IMR-90 (cell line): ENCODE measurements at regions not wholly inside any gene's neighbourhood (a gene's known extent, or its start where the extent isn't known, plus 50 kb on each side); places are given as distances from the start of the nearest gene placed in this dataset.

Experiments used
- ATAC-seq: fragments of 200-7000 bp; cut with Tn5 transposase; 2 replicates; pipeline ENCODE4 v1.9.1; 2020; ENCODE audit warnings: low read depth, mild to moderate bottlenecking, moderate library complexity
- BruUV-seq: library from RNA; stranded (reverse); fragments of 400-500 nt; replicated peaks from 2 replicates; lab custom pipeline; 2021; lab: Mats Ljungman, UMichigan
- CTCF ChIA-PET: fragments of 300-600 bp; formaldehyde crosslinking; extraction: SDS; loops from one replicate; lab custom pipeline; 2021; ENCODE audit warnings: antibody characterized with exemption; lab: Yijun Ruan, JAX
- POLR2A ChIA-PET: fragments of 300-600 bp; sonication (Branson Sonifier 250); formaldehyde crosslinking; loops from one replicate; lab custom pipeline; 2022; ENCODE audit warnings: antibody characterized with exemption; ENCODE audit not compliant: unreplicated experiment; lab: Charles Lee
- DNase-seq: peaks from one replicate; pipeline ENCODE4 v3.0.0; 2013
- H2AFZ ChIP-seq: replicated peaks from 2 replicates; pipeline ENCODE3; 2013; ENCODE audit warnings: low read length, mild to moderate bottlenecking; ENCODE audit not compliant: poor library complexity
- H2AK5ac ChIP-seq: 2 replicates; pipeline ENCODE4 v1.6.1; 2013; ENCODE audit warnings: low read depth, low read length, inconsistent platforms
- H2AK9ac ChIP-seq: replicated peaks from 2 replicates; pipeline ENCODE3; 2013; ENCODE audit warnings: mild to moderate bottlenecking, low read depth, low read length, moderate library complexity; ENCODE audit not compliant: poor library complexity
- H2BK120ac ChIP-seq: 2 replicates; pipeline ENCODE4 v1.6.1; 2013; ENCODE audit warnings: low read depth, low read length, inconsistent platforms
- H2BK15ac ChIP-seq: 3 replicates; pipeline ENCODE4 v1.6.1; 2013; ENCODE audit warnings: low read depth, low read length, inconsistent platforms
- H2BK20ac ChIP-seq: 2 replicates; pipeline ENCODE4 v1.6.1; 2013; ENCODE audit warnings: low read depth, mild to moderate bottlenecking, inconsistent platforms, low read length, moderate library complexity
- H2BK5ac ChIP-seq: 2 replicates; pipeline ENCODE4 v1.6.1; 2013; ENCODE audit warnings: mild to moderate bottlenecking, low read depth, low read length, inconsistent platforms; ENCODE audit not compliant: poor library complexity, severe bottlenecking
- H3K14ac ChIP-seq: replicated peaks from 2 replicates; pipeline ENCODE4 v1.6.1; 2013; ENCODE audit warnings: low read depth, low read length, inconsistent platforms
- H3K18ac ChIP-seq: 2 replicates; pipeline ENCODE4 v1.6.1; 2013; ENCODE audit warnings: low read depth, low read length, control low read depth
- H3K23ac ChIP-seq: 2 replicates; pipeline ENCODE4 v1.6.1; 2013; ENCODE audit warnings: low read depth, low read length, inconsistent platforms
- H3K27ac ChIP-seq: 2 replicates; pipeline ENCODE4 v1.5.1; 2013; ENCODE audit warnings: mild to moderate bottlenecking, control low read depth, low read length; ENCODE audit not compliant: insufficient read depth
- H3K27me3 ChIP-seq: 2 replicates; pipeline ENCODE4 v1.6.1; 2013; ENCODE audit warnings: low read length; ENCODE audit not compliant: control insufficient read depth, insufficient read depth
- H3K36me3 ChIP-seq: 2 replicates; pipeline ENCODE4 v1.6.1; 2013; ENCODE audit warnings: low read length, mixed read lengths; ENCODE audit not compliant: control insufficient read depth, insufficient read depth
- H3K4ac ChIP-seq: 2 replicates; pipeline ENCODE4 v1.6.1; 2013; ENCODE audit warnings: low read depth, low read length, inconsistent platforms
- H3K4me1 ChIP-seq: 2 replicates; pipeline ENCODE4 v1.6.1; 2013; ENCODE audit warnings: low read length, mixed read lengths; ENCODE audit not compliant: control insufficient read depth, insufficient read depth
- H3K4me2 ChIP-seq: 2 replicates; pipeline ENCODE4 v1.6.1; 2013; ENCODE audit warnings: low read depth, mild to moderate bottlenecking, control low read depth, low read length, moderate library complexity
- H3K4me3 ChIP-seq: 2 replicates; pipeline ENCODE4 v1.5.1; 2013; ENCODE audit warnings: low read depth, mild to moderate bottlenecking, control low read depth, low read length, moderate library complexity; ENCODE audit not compliant: insufficient read depth
- H3K56ac ChIP-seq: 2 replicates; pipeline ENCODE4 v1.6.1; 2013; ENCODE audit warnings: low read length, inconsistent platforms; ENCODE audit not compliant: insufficient read depth; ENCODE audit errors: extremely low read depth
- H3K79me1 ChIP-seq, 2 experiments: 2 replicates each; pipeline ENCODE4 v1.6.1; 2013; ENCODE audit warnings: low read length in 2 of 2, inconsistent platforms in 1 of 2, low read depth in 1 of 2
- H3K9ac ChIP-seq: 2 replicates; pipeline ENCODE4 v1.6.1; 2013; ENCODE audit warnings: low read depth, low read length, control low read depth
- H3K9me1 ChIP-seq: 2 replicates; pipeline ENCODE4 v1.6.1; 2013; ENCODE audit warnings: low read length, inconsistent platforms; ENCODE audit not compliant: insufficient read depth
- H3K9me3 ChIP-seq: 2 replicates; pipeline ENCODE4 v1.6.1; 2013; ENCODE audit warnings: low read length; ENCODE audit not compliant: control insufficient read depth, insufficient read depth
- H4K20me1 ChIP-seq: 2 replicates; pipeline ENCODE4 v1.6.1; 2013; ENCODE audit warnings: low read length, inconsistent platforms; ENCODE audit not compliant: insufficient read depth
- H4K5ac ChIP-seq: 2 replicates; pipeline ENCODE4 v1.6.1; 2013; ENCODE audit warnings: mild to moderate bottlenecking, low read depth, low read length, control low read depth
- H4K8ac ChIP-seq, 2 experiments: 2 replicates each; pipeline ENCODE4 v1.6.1; 2013; ENCODE audit warnings: low read depth in 2 of 2, low read length in 2 of 2, control low read depth in 1 of 2, inconsistent platforms in 1 of 2
- H4K91ac ChIP-seq: 2 replicates; pipeline ENCODE4 v1.6.1; 2013; ENCODE audit warnings: low read depth, low read length, inconsistent platforms; ENCODE audit not compliant: insufficient read depth
- CHD1 ChIP-seq: IDR thresholded peaks from 2 replicates; pipeline ENCODE4 v1.6.1; 2012; ENCODE audit warnings: low read depth, low read length, improper control_type of control experiment
- WGBS, 2 experiments: methylation state at CpG; one replicate each; pipeline versions ENCODE4 v1.1.5 to v1.1.7; 2013; ENCODE audit warnings: missing lambda C conversion rate in 2 of 2; ENCODE audit not compliant: insufficient read length in 1 of 2; ENCODE audit errors: extremely low coverage in 2 of 2; 5-methylcytosine and 5-hydroxymethylcytosine counted together
- dilution Hi-C: fragments of 300-500 bp; cut with HindIII; formaldehyde crosslinking; loops from one replicate; pipeline ENCODE4 v1.14.3; 2018; ENCODE audit warnings: low sequenced_read_pairs; ENCODE audit not compliant: unreplicated experiment
- in situ Hi-C: fragments of 300-500 bp; cut with MboI; formaldehyde crosslinking; loops from 3 replicates; pipeline ENCODE4 v1.14.3; 2019; ENCODE audit warnings: low sequenced_read_pairs, inconsistent platforms, mixed read lengths
- intact Hi-C: fragments of 100-400 bp; cut with micrococcal nuclease; formaldehyde crosslinking; loops from 2 replicates; pipeline ENCODE4 v1.10.0; 2022

DNA sequence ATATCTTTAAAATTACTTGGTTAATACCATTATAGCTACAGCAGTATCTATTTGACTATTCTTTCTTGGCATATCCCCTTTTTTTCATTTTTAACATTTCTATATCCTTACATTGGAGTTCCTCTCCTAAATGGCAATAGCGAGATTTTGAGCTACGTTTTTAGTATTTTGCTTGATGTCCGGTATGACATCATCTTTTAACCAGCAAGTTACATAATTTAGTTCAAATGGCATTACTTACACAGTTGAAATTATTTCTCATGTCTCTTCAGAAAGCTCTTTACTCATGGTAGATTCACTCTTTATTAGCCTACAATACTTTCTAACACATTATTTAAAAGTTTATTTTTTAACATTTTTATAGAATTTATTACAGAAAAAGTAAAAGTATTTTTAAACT lies 701.7 kb upstream of the EPHA7 start:
- no peak overlapping the region for H3K14ac ChIP-seq
- H2BK5ac ChIP-seq, result no peak overlapping the region
- H3K27ac ChIP-seq, result no peak overlapping the region
- WGBS, 2 experiments, result no CpG with 5 or more reads among the region's 3 CpGs
- H2AFZ ChIP-seq, result no peak overlapping the region
- no peak overlapping the region for H2BK15ac ChIP-seq
- POLR2A ChIA-PET, result no interaction called here
- H3K4me1 ChIP-seq, result no peaks in the 10 kb centered on the region
- in situ Hi-C loops (no loop called here), dilution Hi-C loops (no loop called here), intact Hi-C loops (no loop called here)
- H3K27me3 ChIP-seq, result no peaks in the 10 kb centered on the region
- H3K9me3 ChIP-seq, result no peaks in the 10 kb centered on the region
- no peak overlapping the region for H2AK9ac ChIP-seq
- H3K4me2 ChIP-seq, result no peak overlapping the region
- H2AK5ac ChIP-seq, result no peak overlapping the region
- H2BK20ac ChIP-seq, result no peak overlapping the region
- no peak overlapping the region for H3K18ac ChIP-seq
- no peaks in the 10 kb centered on the region for H3K9me1 ChIP-seq
- no peak for DNase-seq
- H4K20me1 ChIP-seq, result no peaks in the 10 kb centered on the region
- no peak for ATAC-seq
- no peak overlapping the region for H3K9ac ChIP-seq
- H3K4me3 ChIP-seq, result no peak overlapping the region
- no peak for TF ChIP-seq CHD1
- H2BK120ac ChIP-seq, result no peak overlapping the region
- no peak overlapping the region for H4K91ac ChIP-seq
- no peaks in the 10 kb centered on the region for H3K79me1 ChIP-seq
- H4K8ac ChIP-seq, result no peak overlapping the region
- no peaks in the 10 kb centered on the region for H3K36me3 ChIP-seq
- BruUV-seq, result no TSS peak
- no peak overlapping the region for H3K56ac ChIP-seq
- H3K23ac ChIP-seq, result no peak overlapping the region
- no peak overlapping the region for H3K4ac ChIP-seq
- no peak overlapping the region for H4K5ac ChIP-seq
- CTCF ChIA-PET, result no interaction called here
